Stimulated activated CD4-positive, alpha-beta T cell treated with anti-CD3 and anti-CD28 coated beads, Interleukin-12 subunit alpha, Interleukin-12 subunit beta, amount 100 ng/mL, for 24 hours (primary cell): ENCODE measurements at regions not wholly inside any gene's neighbourhood (a gene's known extent, or its start where the extent isn't known, plus 50 kb on each side); places are given as distances from the start of the nearest gene placed in this dataset.
"Not testable (repeated sequence)": the region's sequence is repeated elsewhere in the genome, so short reads cannot be mapped to it uniquely, and the experiment has no call there.

Source experiments
- DNase-seq, 2 experiments: peaks; one replicate each; pipeline ENCODE4 v3.0.0-alpha.2; 2020; ENCODE audit warnings: low read depth in 2 of 2

GRCh38 chr3:137438561-137438960 is 325.6 kb upstream of the SOX14 start:
- no peak for DNase-seq

GRCh38 chr3:137460944-137461343 is 303.2 kb upstream of the SOX14 start:
- DNase-seq: no peak

- DNase-seq: no peak
Measured at GRCh38 chr3:137463131-137463530, 301.0 kb upstream of the SOX14 start.

- no peak for DNase-seq
Measured at GRCh38 chr3:137464341-137464740, 299.8 kb upstream of the SOX14 start.

- DNase-seq: no peak
Measured at GRCh38 chr3:137468446-137468845, 295.7 kb upstream of the SOX14 start.

- no peak for DNase-seq
Measured at GRCh38 chr3:137469263-137469662, 294.9 kb upstream of the SOX14 start.

GRCh38 chr3:137471130-137471529 is 293.0 kb upstream of the SOX14 start:
- no peak for DNase-seq

- no peak for DNase-seq
Measured at GRCh38 chr3:137471558-137472204, 292.4 kb upstream of the SOX14 start.

GRCh38 chr3:137477614-137478013 is 286.5 kb upstream of the SOX14 start:
- no peak for DNase-seq

- DNase-seq: no peak
Measured at GRCh38 chr3:137509354-137510045, 254.6 kb upstream of the SOX14 start.

GRCh38 chr3:137511655-137512054 is 252.5 kb upstream of the SOX14 start:
- no peak for DNase-seq

GRCh38 chr3:137514853-137515252 is 249.3 kb upstream of the SOX14 start:
- DNase-seq: no peak

GRCh38 chr3:137519602-137520001 is 244.5 kb upstream of the SOX14 start:
- no peak for DNase-seq

GRCh38 chr3:137524751-137525150 is 239.4 kb upstream of the SOX14 start:
- no peak for DNase-seq

GRCh38 chr3:137525471-137525870 is 238.6 kb upstream of the SOX14 start:
- DNase-seq: no peak

GRCh38 chr3:137542049-137542448 is 222.1 kb upstream of the SOX14 start:
- DNase-seq: no peak

GRCh38 chr3:137554242-137554641 is 209.9 kb upstream of the SOX14 start:
- DNase-seq: no peak

- DNase-seq: no peak
Measured at GRCh38 chr3:137568880-137569279, 195.2 kb upstream of the SOX14 start.

GRCh38 chr3:137572931-137573330 is 191.2 kb upstream of the SOX14 start:
- DNase-seq: no peak

- no peak for DNase-seq
Measured at GRCh38 chr3:137582484-137582883, 181.6 kb upstream of the SOX14 start.

- no peak for DNase-seq
Measured at GRCh38 chr3:137583256-137583655, 180.9 kb upstream of the SOX14 start.

- DNase-seq: no peak
Measured at GRCh38 chr3:137588871-137589270, 175.2 kb upstream of the SOX14 start.

- DNase-seq: not testable (repeated sequence)
Measured at GRCh38 chr3:137595415-137595814, 168.7 kb upstream of the SOX14 start.

GRCh38 chr3:137610723-137611122 is 153.4 kb upstream of the SOX14 start:
- DNase-seq: no peak
